Embryonic facial prominence (tissue), 1 donor: ENCODE measurements at regions not wholly inside any gene's neighbourhood (a gene's known extent, or its start where the extent isn't known, plus 50 kb on each side); places are given as distances from the start of the nearest gene placed in this dataset.

Experiments
- DNase-seq: peaks from one replicate; pipeline ENCODE4 v3.0.0-alpha.2; 2016; ENCODE audit errors: extremely low spot score

GRCh38 chr4:141783770-141784169 lies 147.4 kb downstream of the IL15 start:
- DNase-seq: no peak

- no peak for DNase-seq
Observed at GRCh38 chr4:141786946-141787345, 150.6 kb downstream of the IL15 start.

- DNase-seq: no peak
Observed at GRCh38 chr4:141788169-141788915, 152.0 kb downstream of the IL15 start.

- DNase-seq: no peak
Observed at GRCh38 chr4:141789716-141790115, 153.3 kb downstream of the IL15 start.

- DNase-seq: no peak
Observed at GRCh38 chr4:141792164-141792563, 155.8 kb downstream of the IL15 start.

GRCh38 chr4:141797966-141798365 lies 161.6 kb downstream of the IL15 start:
- DNase-seq: no peak

GRCh38 chr4:141801558-141801957 lies 165.2 kb downstream of the IL15 start:
- DNase-seq: no peak

- DNase-seq: no peak
Observed at GRCh38 chr4:141802333-141802732, 165.9 kb downstream of the IL15 start.

- DNase-seq: no peak
Observed at GRCh38 chr4:141804836-141805235, 168.5 kb downstream of the IL15 start.

- no peak for DNase-seq
Observed at GRCh38 chr4:141807103-141807891, 170.9 kb downstream of the IL15 start.

GRCh38 chr4:141810038-141810711 lies 173.8 kb downstream of the IL15 start:
- no peak for DNase-seq

GRCh38 chr4:141810712-141811375 lies 174.5 kb downstream of the IL15 start:
- no peak for DNase-seq

- DNase-seq: no peak
Observed at GRCh38 chr4:141812158-141812557, 175.8 kb downstream of the IL15 start.

- no peak for DNase-seq
Observed at GRCh38 chr4:141814499-141814898, 178.1 kb downstream of the IL15 start.

- no peak for DNase-seq
Observed at GRCh38 chr4:141815646-141816045, 179.3 kb downstream of the IL15 start.

- DNase-seq: no peak
Observed at GRCh38 chr4:141826260-141826659, 189.9 kb downstream of the IL15 start.

- DNase-seq: no peak
Observed at GRCh38 chr4:141833209-141833608, 196.8 kb downstream of the IL15 start.

GRCh38 chr4:141840299-141840986 lies 204.1 kb downstream of the IL15 start:
- DNase-seq: no peak

- no peak for DNase-seq
Observed at GRCh38 chr4:141843136-141843535, 206.8 kb downstream of the IL15 start.

- DNase-seq: no peak
Observed at GRCh38 chr4:141845901-141846300, 209.5 kb downstream of the IL15 start.

- DNase-seq: no peak
Observed at GRCh38 chr4:141849367-141849766, 213.0 kb downstream of the IL15 start.
